ENCODE measurements at regions not wholly inside any gene's neighbourhood (a gene's known extent, or its start where the extent isn't known, plus 50 kb on each side); places are given as distances from the start of the nearest gene placed in this dataset.

- ATAC-seq = no peak
- RAD21 ChIA-PET (ENCODE audit: low non-redundant PET in 1 of 2, low total read pairs in 2 of 2, uncharacterized antibody in 2 of 2, unreplicated experiment in 2 of 2) = no interaction called here
- H2AFZ ChIP-seq (ENCODE audit: low read depth, low read length, poor library complexity, severe bottlenecking) = no peak overlapping the region
Measured at GRCh38 chr1:164498792-164499191, 60.2 kb upstream of the PBX1 start.

More at GRCh38 chr1:164498792-164499191, 60.2 kb upstream of the PBX1 start:
- H4K20me1 ChIP-seq (ENCODE audit: insufficient read depth) = no peaks in the 10 kb centered on the region
- intact Hi-C loops (cut with micrococcal nuclease) = no loop called here
- no peak overlapping the region for H3K9ac ChIP-seq (ENCODE audit: low read length)
- H3K27me3 ChIP-seq (ENCODE audit: insufficient read depth, low read length) = no peaks in the 10 kb centered on the region
- H3K4me1 ChIP-seq (ENCODE audit: control insufficient read depth in 1 of 2, insufficient read depth in 2 of 2, low read length in 2 of 2) = no peaks in the 10 kb centered on the region
- H3K36me3 ChIP-seq (ENCODE audit: control insufficient read depth in 1 of 2, insufficient read depth in 2 of 2, low read length in 2 of 2) = no peaks in the 10 kb centered on the region
- CTCF ChIA-PET = no interaction called here
- no peak overlapping the region for H3K4me2 ChIP-seq (ENCODE audit: low read length)
- H3K9me2 ChIP-seq (ENCODE audit: insufficient read depth) = no peaks in the 10 kb centered on the region
- no peak for TF ChIP-seq POLR2AphosphoS5 (IDR thresholded peaks at IDR 0.05; ENCODE audit: low read depth, low read length)
- TF ChIP-seq CBX3 (IDR thresholded peaks at IDR 0.05; ENCODE audit: low read depth) = no peak
- TF ChIP-seq MAX (IDR thresholded peaks at IDR 0.05) = no peak
- TF ChIP-seq CEBPB (IDR thresholded peaks at IDR 0.05; ENCODE audit: low read depth) = no peak
- no peak for TF ChIP-seq SRF (IDR thresholded peaks at IDR 0.05; ENCODE audit: low read depth)
- TF ChIP-seq ZBTB33 (IDR thresholded peaks at IDR 0.05; ENCODE audit: extremely low read depth, insufficient replicate concordance, low read length) = no peak
- no peak for TF ChIP-seq ELF1 (IDR thresholded peaks at IDR 0.05; ENCODE audit: borderline replicate concordance, low read depth)
- TF ChIP-seq ZNF274 (IDR thresholded peaks at IDR 0.05; ENCODE audit: low read depth, low read length) = no peak
- no peak for TF ChIP-seq ATF3 (IDR thresholded peaks at IDR 0.05)
- TF ChIP-seq REST (IDR thresholded peaks at IDR 0.05; ENCODE audit: low read depth) = no peak
- no peak for TF ChIP-seq POLR2A (IDR thresholded peaks at IDR 0.05; ENCODE audit: borderline replicate concordance, extremely low read depth, insufficient read depth, insufficient read length)
- TF ChIP-seq SIN3A (IDR thresholded peaks at IDR 0.05; ENCODE audit: low read depth) = no peak
- TF ChIP-seq CTCF (IDR thresholded peaks at IDR 0.05 in 2 of 3, conservative IDR thresholded peaks at IDR 0.05 in 1 of 3; ENCODE audit: borderline replicate concordance in 1 of 3, insufficient read depth in 1 of 3, low read depth in 2 of 3, low read length in 2 of 3) = no peak
- no peak for TF ChIP-seq JUND (IDR thresholded peaks at IDR 0.05)
- no peaks in the 10 kb centered on the region for H3K9me3 ChIP-seq (ENCODE audit: control insufficient read depth in 1 of 2, insufficient read depth in 1 of 2, low read depth in 1 of 2, low read length in 2 of 2)
- POLR2A ChIA-PET = no interaction called here
- H3K79me2 ChIP-seq (ENCODE audit: insufficient read depth, low read length) = no peaks in the 10 kb centered on the region
- no peak for DNase-seq (ENCODE audit: low read depth, low spot score)
- BruUV-seq (replicated peaks) = no TSS peak
- no peak overlapping the region for H3K27ac ChIP-seq (ENCODE audit: low read depth, low read length)
- no peak overlapping the region for H3K4me3 ChIP-seq (replicated peaks in 1 of 2; ENCODE audit: low read depth in 1 of 2, low read length in 2 of 2)

Data from HCT116 (cell line).